Fibroblast of peridontal ligament (primary cell): ENCODE measurements at regions not wholly inside any gene's neighbourhood (a gene's known extent, or its start where the extent isn't known, plus 50 kb on each side); places are given as distances from the start of the nearest gene placed in this dataset.
A peak's percentile ranks its signal among the peaks of the same experiment; 100 is the strongest.
"Not testable (repeated sequence)": the region's sequence is repeated elsewhere in the genome, so short reads cannot be mapped to it uniquely, and the experiment has no call there.

Experiments used
- DNase-seq: peaks from one replicate; pipeline ENCODE4 v3.0.0-alpha.2; 2010; ENCODE audit errors: extremely low read depth

- no peak for DNase-seq
Measured at GRCh38 chr16:88128556-88128955, 177.3 kb downstream of the BANP start.

GRCh38 chr16:88129133-88129532 is 177.9 kb downstream of the BANP start:
- not testable (repeated sequence) for DNase-seq

GRCh38 chr16:88130016-88130415 is 178.8 kb downstream of the BANP start:
- no peak for DNase-seq

GRCh38 chr16:88130681-88131080 is 179.4 kb downstream of the BANP start:
- DNase-seq = no peak

- DNase-seq = no peak
Measured at GRCh38 chr16:88131256-88131655, 180.0 kb downstream of the BANP start.

GRCh38 chr16:88131966-88132365 is 180.7 kb downstream of the BANP start:
- no peak for DNase-seq

- DNase-seq = peak; percentile 8
Measured at GRCh38 chr16:88132836-88133506, 181.7 kb downstream of the BANP start.

GRCh38 chr16:88133507-88133843 is 182.2 kb downstream of the BANP start:
- no peak for DNase-seq

- DNase-seq = not testable (repeated sequence)
Measured at GRCh38 chr16:88134172-88134898, 183.1 kb downstream of the BANP start.

- not testable (repeated sequence) for DNase-seq
Measured at GRCh38 chr16:88134899-88135682, 183.9 kb downstream of the BANP start.

- not testable (repeated sequence) for DNase-seq
Measured at GRCh38 chr16:88136211-88136713, 185.0 kb downstream of the BANP start.

- DNase-seq = not testable (repeated sequence)
Measured at GRCh38 chr16:88136939-88137338, 185.7 kb downstream of the BANP start.

- not testable (repeated sequence) for DNase-seq
Measured at GRCh38 chr16:88139141-88139540, 187.9 kb downstream of the BANP start.

GRCh38 chr16:88140195-88140594 is 189.0 kb downstream of the BANP start:
- DNase-seq = not testable (repeated sequence)

GRCh38 chr16:88141580-88141979 is 190.3 kb downstream of the BANP start:
- no peak for DNase-seq

- not testable (repeated sequence) for DNase-seq
Measured at GRCh38 chr16:88142056-88142935, 191.1 kb downstream of the BANP start.

GRCh38 chr16:88143122-88144027 is 192.1 kb downstream of the BANP start:
- DNase-seq = not testable (repeated sequence)

GRCh38 chr16:88144028-88144511 is 192.8 kb downstream of the BANP start:
- no peak for DNase-seq

GRCh38 chr16:88145376-88145775 is 194.1 kb downstream of the BANP start:
- DNase-seq = peak; percentile 6

- not testable (repeated sequence) for DNase-seq
Measured at GRCh38 chr16:88145824-88146405, 194.7 kb downstream of the BANP start.
